ENCODE measurements at regions not wholly inside any gene's neighbourhood (a gene's known extent, or its start where the extent isn't known, plus 50 kb on each side); places are given as distances from the start of the nearest gene placed in this dataset.

DNA sequence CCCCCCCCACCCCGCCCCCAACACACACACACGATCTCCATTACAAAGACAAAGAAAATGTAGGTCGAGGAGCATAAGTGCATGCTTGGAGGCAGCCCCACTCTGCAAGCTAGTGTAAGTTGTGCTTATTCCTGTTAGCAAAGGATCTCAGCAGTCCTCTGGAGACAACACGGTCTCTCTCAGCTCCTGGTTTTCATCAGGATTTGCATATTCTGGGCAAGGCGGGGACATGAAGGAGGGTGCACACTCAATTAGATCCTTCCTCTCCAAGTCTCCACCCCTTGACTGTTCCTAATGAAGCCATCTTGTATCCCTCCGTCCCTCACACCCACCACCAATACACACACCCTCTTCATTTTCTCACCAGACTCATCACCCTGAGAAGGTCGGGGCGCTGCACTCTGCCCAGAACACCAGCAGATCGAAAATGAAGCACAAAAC is 63.8 kb downstream of the MRPL46 start:
- no peak for DNase-seq

DNA sequence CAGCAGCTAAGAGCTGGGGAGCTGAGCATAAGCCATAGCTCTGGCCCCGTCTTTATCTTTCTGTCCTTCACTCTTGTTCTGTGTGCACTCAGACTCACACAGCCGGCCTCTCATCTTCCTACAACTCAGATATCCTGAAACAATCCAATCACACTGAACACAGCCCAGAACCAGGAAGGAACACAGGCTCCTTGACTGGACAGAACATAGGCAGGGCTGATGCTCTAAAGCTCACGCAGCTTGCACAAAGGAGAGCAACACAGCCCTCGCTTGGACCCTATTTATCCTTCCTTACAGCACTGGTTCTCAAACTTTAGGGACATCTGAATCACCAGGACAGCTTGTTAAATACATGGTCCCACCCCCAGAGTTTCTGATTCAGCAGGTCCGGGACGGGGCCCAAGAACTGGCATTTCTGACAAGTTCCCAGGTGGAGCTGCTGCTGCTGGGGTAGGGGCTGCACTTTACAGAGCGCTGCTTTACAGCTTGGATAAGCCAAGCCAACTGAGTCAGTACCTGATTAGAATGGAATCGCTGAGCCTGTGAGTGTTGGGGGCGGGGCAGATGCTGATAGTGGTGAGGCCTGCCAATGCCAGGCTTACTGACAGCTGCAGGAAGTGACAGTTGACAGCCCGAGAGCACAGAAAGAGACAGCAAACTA is 65.1 kb downstream of the MRPL46 start:
- peak; percentile 83 for DNase-seq

DNA sequence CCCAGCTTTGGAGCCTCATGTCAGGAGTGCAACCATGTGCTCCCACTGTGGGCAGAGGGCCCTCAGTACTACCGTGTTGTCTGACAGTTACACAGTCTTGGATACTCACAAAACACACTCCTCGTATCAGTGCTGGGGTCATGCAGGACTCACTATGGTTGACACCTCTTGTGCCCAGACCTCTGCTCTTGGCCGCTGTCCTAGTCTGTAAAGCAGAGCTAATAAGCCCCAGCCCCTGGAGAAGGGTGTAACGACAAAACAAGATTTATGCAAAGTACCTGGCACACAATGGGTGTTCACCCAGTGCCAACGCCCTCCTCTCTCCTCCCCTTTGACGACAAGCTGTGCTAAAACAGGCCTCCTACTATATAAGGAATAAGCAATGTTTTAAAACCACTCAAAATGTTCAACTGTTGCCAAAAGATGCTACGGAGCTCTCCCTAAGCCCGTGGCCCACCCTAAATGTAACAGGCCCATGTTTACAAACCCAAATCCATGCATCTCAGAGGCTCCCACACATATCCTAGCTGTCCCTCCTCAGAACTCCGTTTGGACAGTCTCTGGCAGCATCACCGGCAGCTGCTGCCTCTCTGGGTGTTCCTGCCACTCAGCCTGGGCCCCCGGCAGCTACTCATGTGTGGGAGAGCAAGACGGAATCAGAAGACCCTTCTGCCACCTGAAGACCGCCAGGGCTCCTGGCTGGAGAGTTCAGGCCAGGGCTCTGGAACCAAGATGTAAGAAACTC is 65.8 kb downstream of the MRPL46 start:
- DNase-seq: no peak

DNA sequence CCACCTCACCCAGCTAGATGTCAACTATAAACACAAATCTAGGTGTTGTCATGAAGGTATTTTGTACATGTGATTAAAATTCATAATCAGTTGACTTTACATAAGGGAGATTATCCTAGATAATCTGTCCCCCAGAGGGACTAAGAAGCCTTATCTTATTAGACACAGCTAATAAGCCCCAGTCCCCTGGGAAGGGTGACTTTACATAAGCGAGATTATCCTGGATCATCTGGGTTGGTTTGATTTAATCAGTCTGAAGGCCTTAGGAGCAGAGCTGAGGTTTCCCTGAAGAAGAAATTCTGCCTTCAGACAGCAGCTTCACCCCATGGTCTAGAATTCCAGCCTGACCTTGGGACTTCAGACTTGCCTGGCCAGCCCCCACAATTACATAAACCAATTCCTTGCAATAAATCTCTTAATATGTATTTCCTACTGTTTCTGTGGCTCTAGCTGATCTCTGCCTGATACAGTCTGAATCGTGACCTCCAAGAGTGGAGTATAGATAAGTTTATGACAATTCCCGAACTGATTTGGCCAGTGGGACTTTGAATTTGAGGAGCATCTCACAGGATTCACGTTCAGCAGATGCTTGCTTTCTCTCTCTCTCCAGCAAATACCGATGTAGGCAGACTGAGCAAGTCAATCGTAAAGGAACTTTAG is 66.5 kb downstream of the MRPL46 start:
- DNase-seq: no peak

DNA sequence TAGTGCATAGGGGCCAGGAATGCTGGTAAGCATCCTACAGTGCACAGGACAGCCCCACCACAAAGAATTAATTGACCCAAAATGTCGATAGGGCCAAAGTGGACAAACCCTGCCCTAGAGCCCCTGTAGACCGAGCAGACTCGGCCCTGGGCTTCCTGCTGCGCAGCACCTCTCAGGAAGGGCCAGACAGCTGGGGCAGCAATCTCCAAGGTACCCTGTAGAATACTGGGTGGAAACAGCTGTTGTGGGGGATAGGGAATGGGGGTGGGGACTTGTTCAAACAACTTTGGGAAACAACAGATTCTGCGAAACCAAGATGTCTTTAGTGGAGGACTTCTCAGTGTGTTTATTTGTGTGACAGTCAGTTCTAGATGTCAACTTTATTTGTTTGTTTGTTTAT is 67.1 kb downstream of the MRPL46 start:
- DNase-seq: no peak

DNA sequence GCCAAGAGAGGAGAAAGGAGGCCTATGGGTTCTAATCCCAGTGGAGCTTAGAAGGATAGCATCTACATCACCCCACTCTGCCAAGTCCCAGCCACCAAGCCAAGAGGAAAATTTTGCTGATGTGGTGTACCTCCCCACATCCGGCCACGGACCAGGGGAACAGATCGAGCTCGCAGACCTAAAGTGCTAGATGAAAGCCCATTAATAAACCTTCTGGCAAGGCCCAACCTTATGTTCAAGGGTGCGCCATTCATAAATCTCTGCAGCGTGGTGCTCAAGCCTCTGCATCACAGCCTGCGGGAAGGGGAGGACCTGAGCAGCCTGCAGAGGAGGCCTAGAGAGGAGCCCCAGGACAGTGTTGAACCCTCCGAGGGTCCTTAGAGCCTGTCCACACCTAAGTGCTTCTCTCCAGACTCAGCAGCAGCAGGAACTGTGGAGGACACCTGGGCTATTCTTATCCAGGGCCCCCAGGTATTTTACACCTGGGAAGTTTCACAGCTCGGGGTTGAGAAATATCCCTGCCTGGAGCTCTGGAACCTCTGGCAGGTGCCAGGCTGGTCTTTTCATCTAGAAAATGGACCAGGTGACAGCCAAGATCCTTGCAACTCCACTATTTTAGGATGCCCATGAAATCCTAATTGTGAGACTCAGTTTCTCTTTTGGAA is 68.0 kb downstream of the MRPL46 start:
- no peak for DNase-seq

DNA sequence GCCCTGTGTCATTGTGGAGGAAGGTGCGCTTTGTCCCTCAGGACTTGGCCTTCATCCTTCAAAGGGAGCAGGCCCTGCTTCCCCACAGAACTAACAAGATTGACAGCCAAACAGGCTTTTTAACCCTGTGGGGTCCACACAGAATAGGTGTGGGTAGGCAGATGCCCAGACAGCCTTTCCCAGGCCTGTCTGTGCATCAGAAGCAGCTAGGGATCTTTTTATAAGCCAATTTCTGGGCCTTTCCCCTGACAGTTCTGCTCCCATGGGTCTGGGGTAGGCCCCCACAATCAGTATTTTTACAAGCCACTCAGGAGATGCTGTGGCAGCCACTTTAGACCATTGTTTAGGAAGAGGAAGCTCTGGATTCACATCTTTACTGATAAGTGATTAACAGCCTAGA is 69.2 kb downstream of the MRPL46 start:
- DNase-seq: peak; percentile 16

DNA sequence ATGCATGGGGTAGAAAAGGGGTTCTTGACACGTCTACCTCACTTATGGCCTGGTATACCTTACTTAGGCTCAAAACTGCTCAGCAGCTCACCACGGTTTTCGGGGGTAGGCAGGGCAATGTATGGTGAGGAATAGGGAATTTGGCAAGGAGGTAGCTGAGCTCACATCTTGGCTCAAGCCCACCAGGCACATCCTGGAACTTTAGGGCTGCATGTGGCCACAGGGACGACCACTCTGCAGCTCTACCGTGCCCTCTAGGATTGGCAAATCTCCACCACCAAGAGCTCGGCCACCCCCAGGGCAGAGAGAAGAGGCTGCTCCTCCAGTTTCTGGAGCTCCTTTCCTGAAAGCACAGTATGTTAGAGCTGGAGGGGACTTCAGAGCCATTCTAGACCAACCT is 69.7 kb downstream of the MRPL46 start:
- no peak for DNase-seq

DNA sequence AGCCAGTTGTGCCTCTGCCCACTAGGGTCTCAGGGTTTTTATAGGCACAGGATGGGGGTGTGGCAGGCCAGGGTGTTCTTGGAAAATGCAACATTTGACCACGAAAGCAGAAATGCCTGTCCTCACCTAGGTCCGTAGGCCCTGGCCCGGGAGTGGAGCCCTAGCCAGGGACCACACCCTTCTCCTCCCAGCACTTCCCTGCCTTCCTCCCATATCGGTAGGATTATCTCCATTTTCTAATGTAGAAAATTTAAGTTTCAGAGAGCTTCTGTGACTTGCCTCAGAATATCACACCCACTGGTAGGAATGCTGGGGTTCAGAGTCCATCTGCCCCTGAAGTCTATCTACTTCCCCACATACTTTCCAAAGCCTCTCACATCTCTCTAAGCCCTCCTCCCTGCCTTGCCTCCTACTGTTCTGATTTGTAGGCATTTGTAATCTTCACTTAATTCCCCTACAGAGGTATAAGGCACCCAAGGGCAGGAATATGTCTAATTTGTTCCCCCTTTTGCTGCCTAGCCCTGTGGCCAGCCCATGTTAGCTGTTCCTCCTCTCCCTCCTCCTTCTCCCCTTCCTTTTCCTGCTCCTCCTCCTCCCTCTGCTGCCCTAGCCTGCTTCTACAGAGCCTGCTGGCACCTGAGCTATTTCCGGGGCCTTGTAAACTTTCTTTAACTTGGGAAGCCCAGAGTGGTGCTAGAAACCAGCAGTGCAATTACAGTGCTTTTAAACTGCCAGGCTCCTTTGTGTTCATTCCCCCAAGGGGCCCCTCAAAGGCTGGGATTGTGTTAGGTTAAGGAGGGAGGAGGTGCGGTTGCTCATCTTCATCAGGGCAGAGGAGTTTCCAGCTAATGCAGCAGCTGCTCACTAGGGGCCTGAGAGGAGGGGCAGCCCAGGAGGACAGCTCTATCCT is 71.1 kb downstream of the MRPL46 start:
- DNase-seq: no peak

DNA sequence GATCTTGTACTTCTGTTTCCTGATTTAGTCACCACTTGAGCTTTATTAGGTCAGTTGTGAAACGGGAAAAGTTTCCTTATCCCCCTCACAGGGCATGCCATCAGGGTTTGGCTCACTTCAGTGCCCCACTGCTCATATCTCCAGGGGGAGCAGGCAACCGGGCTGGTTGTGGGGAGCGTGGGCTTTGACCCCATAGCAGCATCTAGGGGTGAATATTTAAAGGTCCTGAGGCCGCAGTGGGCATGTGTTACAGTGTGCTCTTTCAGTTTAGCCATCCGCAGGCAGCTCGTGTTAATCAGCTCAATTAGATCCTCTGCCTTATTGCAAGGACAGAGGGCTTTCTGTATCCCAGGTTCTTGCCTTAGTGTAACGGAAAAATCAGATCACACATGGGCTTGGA is 71.9 kb downstream of the MRPL46 start:
- no peak for DNase-seq

DNA sequence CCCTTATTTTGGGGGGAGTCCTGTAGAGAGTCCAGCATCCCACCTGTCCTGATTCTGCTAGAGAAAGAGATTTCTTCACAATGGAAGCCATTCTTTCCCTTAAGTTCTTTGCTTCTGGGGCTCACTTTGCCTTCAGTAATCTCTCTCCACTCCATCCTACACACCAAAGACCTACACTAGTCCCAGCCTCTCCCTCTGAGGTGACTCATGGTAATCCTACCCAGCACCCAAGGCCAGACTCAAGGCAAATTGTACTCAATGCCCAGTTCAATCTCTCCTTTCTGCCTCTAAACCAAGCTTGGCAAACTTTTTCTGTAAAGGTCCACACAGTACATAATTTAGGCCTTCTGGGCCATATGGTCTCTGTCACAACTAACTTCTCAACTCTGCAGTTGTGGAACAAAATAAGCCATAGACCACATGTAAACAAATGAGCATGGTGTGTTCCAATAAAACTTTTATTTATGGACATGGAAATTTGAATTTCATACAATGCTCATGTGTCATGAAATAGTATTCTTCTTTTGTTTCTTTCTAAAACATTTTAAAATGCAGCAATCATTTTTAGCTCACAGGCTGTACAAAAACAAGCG is 72.5 kb downstream of the MRPL46 start:
- DNase-seq: no peak

DNA sequence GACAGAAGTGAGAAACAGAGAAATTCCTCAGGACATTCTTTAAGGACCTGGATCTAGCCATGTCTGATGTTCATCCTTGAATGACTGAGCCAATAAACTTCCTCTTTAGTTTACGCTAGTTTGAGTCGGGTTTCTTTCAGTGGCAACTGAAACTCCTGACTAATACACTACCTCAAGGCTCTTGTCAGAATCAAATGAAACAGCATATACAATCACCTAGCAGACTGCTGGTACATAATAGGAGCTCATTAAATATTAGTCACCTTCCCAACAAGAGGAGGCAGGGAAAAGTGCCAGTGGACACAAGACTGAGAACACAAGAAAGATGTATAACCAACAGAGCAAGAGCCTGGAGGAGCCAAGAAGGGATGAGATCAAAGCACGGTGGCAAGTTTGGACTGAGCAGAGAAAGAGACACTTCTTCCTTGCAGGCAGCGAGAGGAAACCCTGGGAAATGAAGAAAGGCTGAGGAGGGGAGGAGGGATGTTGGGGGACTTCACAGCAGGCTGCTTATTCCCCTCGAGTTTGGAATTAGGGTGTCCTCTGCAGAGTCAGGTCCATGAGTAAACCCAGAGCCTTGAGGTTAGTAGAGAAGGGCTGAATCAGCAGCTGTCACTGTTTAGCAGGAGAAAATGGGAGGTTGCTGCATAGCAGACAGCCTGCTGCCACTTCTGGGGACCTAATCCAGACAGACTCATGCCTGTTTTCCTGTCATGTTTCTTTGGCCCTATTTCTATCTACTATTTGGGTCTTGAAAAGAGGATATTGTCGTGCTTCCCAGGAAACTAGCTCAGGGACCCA is 73.3 kb downstream of the MRPL46 start:
- DNase-seq: no peak

DNA sequence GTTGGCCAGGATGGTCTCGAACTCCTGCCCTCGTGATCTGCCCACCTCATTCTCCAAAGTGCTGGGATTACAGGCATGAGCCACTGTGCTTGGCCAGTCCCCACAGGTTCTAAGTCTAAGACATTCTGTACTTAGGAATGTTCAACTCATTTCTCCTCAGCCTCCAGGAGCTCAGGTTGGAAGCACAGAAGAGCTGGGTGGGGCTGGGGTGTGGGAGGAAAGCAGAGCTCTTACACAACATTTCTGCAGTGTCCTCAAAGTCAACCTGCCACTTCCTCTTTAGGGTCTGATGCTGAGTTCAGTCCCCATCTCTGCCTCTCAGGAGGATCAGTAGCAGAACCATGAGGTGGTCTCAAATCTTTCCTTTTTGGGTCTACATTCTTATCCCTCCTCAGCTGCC is 75.5 kb downstream of the MRPL46 start:
- DNase-seq: peak; percentile 55

DNA sequence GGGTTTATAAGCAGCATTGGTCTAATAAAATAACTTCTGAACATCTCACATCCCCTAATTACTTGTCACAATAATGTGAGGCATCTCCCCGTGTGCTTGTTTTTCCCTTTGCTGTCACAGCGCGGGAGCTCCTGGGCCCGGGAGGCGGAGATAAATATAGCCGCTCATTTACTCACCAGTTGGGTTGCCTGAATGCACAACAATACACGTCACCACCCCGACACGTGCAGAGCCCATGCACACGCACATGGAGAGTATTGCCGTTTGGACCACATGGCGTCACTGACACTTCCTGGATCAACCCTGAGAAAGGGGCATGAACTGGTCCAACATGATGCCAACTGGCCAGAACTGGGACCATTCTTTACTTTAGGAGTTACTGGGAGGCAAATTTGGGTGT is 76.2 kb downstream of the MRPL46 start:
- DNase-seq: no peak

DNA sequence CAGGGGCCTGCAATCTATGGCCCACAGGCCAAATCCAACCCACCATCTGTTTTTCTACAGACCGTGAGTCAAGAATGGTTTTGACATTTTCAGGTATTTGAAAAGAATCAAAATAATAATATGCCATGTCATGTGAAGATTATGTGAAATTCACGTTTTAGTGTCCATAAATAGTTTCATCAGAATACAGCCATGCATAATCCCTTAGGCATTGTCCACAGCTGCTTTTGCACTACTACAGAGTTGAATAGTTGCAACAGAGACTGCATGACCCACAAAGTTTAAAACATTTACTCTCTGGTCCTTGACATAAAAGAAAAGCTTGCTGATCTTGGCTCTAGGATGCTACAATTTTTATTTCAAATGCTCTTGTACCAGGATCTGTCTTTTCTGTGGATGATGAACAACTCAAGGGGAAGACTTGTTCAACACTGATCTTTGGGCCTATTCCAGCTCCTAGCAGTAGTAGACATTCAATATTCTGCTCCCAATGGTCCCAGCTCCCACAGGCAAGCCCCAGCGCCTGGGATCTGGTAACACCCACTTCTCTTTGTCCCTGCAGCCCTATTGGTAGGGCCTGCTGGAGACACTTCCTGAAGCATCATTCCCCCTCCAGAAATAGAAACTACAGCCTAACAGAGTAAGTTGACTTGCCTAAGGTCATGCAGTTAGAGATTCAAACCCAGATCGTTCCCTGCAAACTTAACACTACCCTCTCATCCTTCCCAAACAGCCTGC is 76.9 kb downstream of the MRPL46 start:
- no peak for DNase-seq

DNA sequence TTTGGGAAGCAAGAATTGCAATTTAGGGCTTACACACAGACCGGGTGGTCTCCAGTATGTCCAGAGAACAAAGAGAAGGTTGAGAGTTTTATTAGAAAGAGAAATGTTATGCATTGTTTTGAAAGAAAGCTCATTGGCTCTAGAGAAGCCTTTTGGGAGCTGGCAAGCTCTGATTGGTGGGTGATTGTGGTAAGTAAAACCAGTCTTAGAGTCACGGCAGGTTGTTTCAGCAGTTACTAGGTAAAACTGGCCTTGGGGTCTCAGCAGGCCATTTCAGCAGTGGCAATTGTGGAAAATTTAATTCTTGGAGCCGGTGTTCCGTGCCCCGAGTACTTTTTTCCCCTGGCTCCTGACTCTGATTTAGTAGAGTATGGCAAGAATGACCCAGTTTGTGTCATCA is 78.1 kb downstream of the MRPL46 start:
- DNase-seq: no peak

DNA sequence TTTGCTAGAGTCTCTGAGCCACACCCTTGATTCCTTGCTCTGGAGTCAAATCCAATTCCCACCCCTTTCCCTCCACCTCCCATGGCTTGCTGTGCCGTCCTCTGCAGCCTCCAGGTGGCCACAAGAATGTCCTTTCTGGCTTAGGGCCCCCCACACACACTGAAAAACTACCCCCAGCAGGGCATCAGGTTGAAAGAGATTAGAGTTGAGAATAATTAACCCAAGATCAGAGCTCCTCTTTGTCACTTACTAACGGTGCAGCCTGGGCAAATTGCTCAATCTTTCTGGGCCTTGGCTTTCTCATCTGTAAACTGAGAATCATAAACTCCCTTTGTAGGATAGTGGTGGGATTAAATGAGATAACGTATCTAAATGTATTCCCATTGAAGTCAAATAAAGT is 78.5 kb downstream of the MRPL46 start:
- no peak for DNase-seq

DNA sequence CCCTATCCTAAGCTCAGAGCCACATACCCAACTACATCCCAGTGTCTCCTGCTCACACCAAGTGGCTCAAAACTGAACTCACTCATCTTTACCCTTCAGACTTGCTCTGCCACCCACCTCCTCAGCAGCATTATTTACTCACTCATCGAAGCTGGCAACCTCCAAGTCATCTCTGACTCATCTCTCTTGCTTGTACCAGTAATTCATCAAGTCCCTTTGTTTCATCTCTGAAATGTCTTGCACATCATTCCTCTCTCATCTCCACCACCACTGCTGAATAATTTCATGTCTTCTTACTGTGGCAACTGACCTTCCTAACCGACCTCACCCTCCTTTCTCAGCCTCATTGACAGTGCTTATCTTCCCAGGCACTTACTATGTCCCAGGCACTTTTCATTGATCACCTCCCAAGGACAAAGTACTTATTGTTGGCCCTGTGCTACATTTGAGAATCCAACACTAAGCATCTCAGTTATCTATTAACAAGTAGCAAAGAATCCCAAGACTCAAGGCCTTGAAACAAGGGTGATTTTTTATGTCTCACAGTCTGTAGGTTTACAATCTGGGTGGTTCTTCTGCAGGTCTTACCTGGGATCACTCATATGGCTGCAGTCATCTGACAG is 82.0 kb downstream of the MRPL46 start:
- DNase-seq: no peak

DNA sequence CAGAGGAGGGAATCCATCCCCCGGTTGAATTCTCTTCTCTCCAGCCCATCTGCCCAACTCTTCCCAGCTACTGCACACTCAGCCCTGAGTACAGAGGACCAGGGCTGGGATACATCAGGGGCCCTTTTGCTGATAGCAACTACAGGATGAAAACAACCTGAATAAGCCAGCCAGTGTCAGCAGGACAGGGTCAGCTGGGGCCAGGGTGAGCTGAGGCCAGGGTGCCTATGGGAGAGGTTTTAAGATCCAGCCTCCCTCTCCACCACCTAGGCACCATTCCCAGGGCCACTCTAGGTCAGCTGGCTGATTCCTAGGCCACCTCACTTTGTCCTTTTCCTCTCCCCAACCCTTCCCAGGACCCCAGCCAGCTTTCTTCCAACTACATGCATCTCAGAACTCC is 83.8 kb downstream of the MRPL46 start:
- no peak for DNase-seq

DNA sequence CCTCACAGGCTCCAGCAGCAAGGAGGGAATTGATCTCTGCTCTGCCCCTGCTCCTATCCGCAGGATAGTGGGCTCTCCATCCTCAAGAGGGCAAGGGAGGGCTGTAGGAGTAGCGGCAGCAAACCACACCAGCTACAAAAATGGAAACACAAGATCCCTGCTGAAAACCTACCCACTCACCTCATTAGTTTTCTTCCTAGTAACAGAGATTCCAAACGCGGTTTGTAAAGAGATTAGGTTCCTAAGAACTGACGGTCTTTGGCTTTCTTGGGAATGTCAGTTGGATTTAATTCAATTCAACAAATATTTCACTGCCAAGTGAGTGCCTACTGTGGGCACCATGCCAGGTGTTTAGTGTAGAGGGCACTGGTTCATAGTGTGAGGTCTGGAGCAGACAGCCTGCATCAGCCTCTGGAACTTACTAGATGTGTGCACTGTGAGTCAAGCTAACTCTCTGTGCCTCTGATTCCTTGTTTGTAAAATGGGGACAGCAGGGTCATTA is 84.7 kb downstream of the MRPL46 start:
- no peak for DNase-seq
